Neural progenitor cell (in vitro differentiated cells): ENCODE measurements at regions not wholly inside any gene's neighbourhood (a gene's known extent, or its start where the extent isn't known, plus 50 kb on each side); places are given as distances from the start of the nearest gene placed in this dataset.

Experiments used
- DNase-seq: peaks from one replicate; pipeline ENCODE4 v3.0.0-alpha.2; 2016; ENCODE audit warnings: low spot score
- H2AFZ ChIP-seq: fragments of 200-600 bp; sonication (generic); replicated peaks from 2 replicates; pipeline ENCODE4 v1.6.1; 2016; ENCODE audit warnings: antibody characterized with exemption
- H3F3A ChIP-seq: fragments of 200-600 bp; sonication (generic); 2 replicates; pipeline ENCODE4 v1.6.1; 2016; ENCODE audit warnings: antibody characterized with exemption, low read depth
- H3K27ac ChIP-seq: fragments of 200-600 bp; sonication (generic); 2 replicates; pipeline ENCODE4 v1.5.1; 2016; ENCODE audit warnings: mild to moderate bottlenecking
- H3K27me3 ChIP-seq: fragments of 200-600 bp; sonication (generic); 2 replicates; pipeline ENCODE4 v1.6.1; 2016; ENCODE audit warnings: mild to moderate bottlenecking, moderate library complexity
- H3K36me3 ChIP-seq: fragments of 200-600 bp; sonication (generic); 2 replicates; pipeline ENCODE4 v1.5.1; 2016
- H3K4me1 ChIP-seq: fragments of 200-600 bp; sonication (generic); 2 replicates; pipeline ENCODE4 v1.6.1; 2016; ENCODE audit warnings: mixed run types
- H3K4me2 ChIP-seq: fragments of 200-600 bp; sonication (generic); 2 replicates; pipeline ENCODE4 v1.6.1; 2016
- H3K4me3 ChIP-seq: fragments of 200-600 bp; sonication (generic); 2 replicates; pipeline ENCODE4 v1.5.1; 2016
- H3K79me2 ChIP-seq: fragments of 200-600 bp; sonication (generic); 2 replicates; pipeline ENCODE4 v1.6.1; 2016; ENCODE audit warnings: low read depth
- H3K9ac ChIP-seq: fragments of 200-600 bp; sonication (generic); 2 replicates; pipeline ENCODE4 v1.6.1; 2016
- H3K9me3 ChIP-seq: fragments of 200-600 bp; sonication (generic); 2 replicates; pipeline ENCODE4 v1.5.1; 2016; ENCODE audit warnings: low read depth
- H4K20me1 ChIP-seq: fragments of 200-600 bp; sonication (generic); 2 replicates; pipeline ENCODE4 v1.6.1; 2016; ENCODE audit warnings: low read depth
- H3K27ac Mint-ChIP-seq: 3 replicates; pipeline ENCODE4 v1.8.0; 2021; ENCODE audit warnings: mixed read lengths
- H3K27me3 Mint-ChIP-seq: 2 replicates; pipeline ENCODE4 v1.8.0; 2022; ENCODE audit warnings: low read depth, mild to moderate bottlenecking, inconsistent platforms, moderate library complexity, mixed read lengths; ENCODE audit not compliant: insufficient read depth
- H3K36me3 Mint-ChIP-seq: 3 replicates; pipeline ENCODE4 v1.8.0; 2021; ENCODE audit warnings: mixed read lengths
- H3K4me1 Mint-ChIP-seq: 3 replicates; pipeline ENCODE4 v1.8.0; 2021; ENCODE audit warnings: mixed read lengths
- H3K4me3 Mint-ChIP-seq: 3 replicates; pipeline ENCODE4 v1.8.0; 2021; ENCODE audit warnings: mild to moderate bottlenecking, moderate library complexity, mixed read lengths
- H3K9me3 Mint-ChIP-seq: 3 replicates; pipeline ENCODE4 v1.8.0; 2020; ENCODE audit warnings: mixed read lengths
- CTCF ChIP-seq: fragments of 200-600 bp; sonication (generic); IDR thresholded peaks from 2 replicates; pipeline ENCODE4 v1.5.1; 2017; ENCODE audit warnings: antibody characterized with exemption, mild to moderate bottlenecking
- EZH2 ChIP-seq: fragments of 200-600 bp; sonication (generic); IDR thresholded peaks from 2 replicates; pipeline ENCODE4 v1.6.1; 2017; ENCODE audit warnings: antibody characterized with exemption, mild to moderate bottlenecking, moderate library complexity
- EZH2phosphoT487 ChIP-seq: fragments of 200-600 bp; sonication (generic); IDR thresholded peaks from 2 replicates; pipeline ENCODE4 v1.6.1; 2017; ENCODE audit warnings: antibody characterized with exemption

DNA sequence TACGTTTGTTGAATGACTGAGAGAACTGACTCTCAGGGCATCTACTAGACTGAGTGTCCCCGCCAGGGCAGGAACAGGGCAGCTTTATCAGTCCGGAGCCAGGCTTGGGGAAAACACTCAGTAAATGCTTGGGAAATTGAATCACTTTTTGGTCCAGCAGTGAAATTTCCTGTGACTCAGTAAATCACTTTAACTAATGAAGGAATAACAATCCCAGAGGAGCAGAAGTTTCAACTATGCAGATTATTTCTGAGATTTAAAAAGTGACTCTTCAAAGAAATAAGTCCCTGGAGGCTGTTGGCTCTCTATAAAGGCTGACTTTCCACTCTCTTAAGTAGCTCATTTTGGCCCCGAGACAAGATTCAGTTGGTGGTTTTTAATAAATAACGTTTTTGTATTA, 101.8 kb downstream of the FOXL1 start:
- no peak for DNase-seq
- Histone ChIP-seq H3K4me2 (no peak overlapping the region), H3K4me3 (no peak overlapping the region), H4K20me1 (no peaks in the 10 kb centered on the region), H3F3A (no peaks in the 10 kb centered on the region), H3K9ac (no peak overlapping the region), H3K4me1 (no peaks in the 10 kb centered on the region), H3K9me3 (no peaks in the 10 kb centered on the region), H3K36me3 (no peaks in the 10 kb centered on the region), H3K27me3 (no peaks in the 10 kb centered on the region), H3K79me2 (no peaks in the 10 kb centered on the region), H3K27ac (no peak overlapping the region), H2AFZ (no peak overlapping the region)
- TF ChIP-seq EZH2phosphoT487 = no peak
- TF ChIP-seq EZH2 = no peak
- TF ChIP-seq CTCF = no peak
- Mint-ChIP-seq H3K27ac (no peak overlapping the region), H3K36me3 (no peaks in the 10 kb centered on the region), H3K27me3 (peaks cover 10% of the 10 kb centered on the region), H3K4me1 (no peaks in the 10 kb centered on the region), H3K9me3 (peaks cover 8% of the 10 kb centered on the region), H3K4me3 (no peak overlapping the region)

GRCh38 chr16:86680661-86681030, 102.3 kb downstream of the FOXL1 start:
- Histone ChIP-seq H4K20me1 (no peaks in the 10 kb centered on the region), H3K4me3 (no peak overlapping the region), H3K9me3 (no peaks in the 10 kb centered on the region), H3K27me3 (no peaks in the 10 kb centered on the region), H3F3A (no peaks in the 10 kb centered on the region), H3K27ac (no peak overlapping the region), H3K4me1 (no peaks in the 10 kb centered on the region), H2AFZ (no peak overlapping the region), H3K9ac (no peak overlapping the region), H3K4me2 (no peak overlapping the region), H3K79me2 (no peaks in the 10 kb centered on the region), H3K36me3 (no peaks in the 10 kb centered on the region)
- H3K9me3 Mint-ChIP-seq = peaks cover 8% of the 10 kb centered on the region
- no peaks in the 10 kb centered on the region for H3K4me1 Mint-ChIP-seq
- TF ChIP-seq EZH2 (no peak), CTCF (no peak), EZH2phosphoT487 (no peak)
- H3K27ac Mint-ChIP-seq = no peak overlapping the region
- no peaks in the 10 kb centered on the region for H3K36me3 Mint-ChIP-seq
- DNase-seq = no peak
- H3K27me3 Mint-ChIP-seq = peaks cover 9% of the 10 kb centered on the region
- H3K4me3 Mint-ChIP-seq = no peak overlapping the region

- no peaks in the 10 kb centered on the region for H4K20me1 ChIP-seq
- no peaks in the 10 kb centered on the region for H3K9me3 ChIP-seq
- H3F3A ChIP-seq = no peaks in the 10 kb centered on the region
- H3K36me3 ChIP-seq = no peaks in the 10 kb centered on the region
- H3K4me2 ChIP-seq = no peak overlapping the region
- peaks cover 8% of the 10 kb centered on the region for H3K27me3 Mint-ChIP-seq
- DNase-seq = no peak
- H3K9me3 Mint-ChIP-seq = peaks cover 8% of the 10 kb centered on the region
- H3K27me3 ChIP-seq = no peaks in the 10 kb centered on the region
- H3K27ac Mint-ChIP-seq = no peak overlapping the region
- H3K9ac ChIP-seq = no peak overlapping the region
- TF ChIP-seq EZH2 (no peak), EZH2phosphoT487 (no peak), CTCF (no peak)
- H3K27ac ChIP-seq = no peak overlapping the region
- no peaks in the 10 kb centered on the region for H3K4me1 Mint-ChIP-seq
- no peak overlapping the region for H3K4me3 Mint-ChIP-seq
- H2AFZ ChIP-seq = no peak overlapping the region
- no peaks in the 10 kb centered on the region for H3K4me1 ChIP-seq
- no peaks in the 10 kb centered on the region for H3K36me3 Mint-ChIP-seq
- no peaks in the 10 kb centered on the region for H3K79me2 ChIP-seq
- no peak overlapping the region for H3K4me3 ChIP-seq
These were observed 102.8 kb downstream of the FOXL1 start for GRCh38 chr16:86681031-86681756.
